ENCODE measurements at regions not wholly inside any gene's neighbourhood (a gene's known extent, or its start where the extent isn't known, plus 50 kb on each side); places are given as distances from the start of the nearest gene placed in this dataset.
A peak's percentile ranks its signal among the peaks of the same experiment; 100 is the strongest.

DNA sequence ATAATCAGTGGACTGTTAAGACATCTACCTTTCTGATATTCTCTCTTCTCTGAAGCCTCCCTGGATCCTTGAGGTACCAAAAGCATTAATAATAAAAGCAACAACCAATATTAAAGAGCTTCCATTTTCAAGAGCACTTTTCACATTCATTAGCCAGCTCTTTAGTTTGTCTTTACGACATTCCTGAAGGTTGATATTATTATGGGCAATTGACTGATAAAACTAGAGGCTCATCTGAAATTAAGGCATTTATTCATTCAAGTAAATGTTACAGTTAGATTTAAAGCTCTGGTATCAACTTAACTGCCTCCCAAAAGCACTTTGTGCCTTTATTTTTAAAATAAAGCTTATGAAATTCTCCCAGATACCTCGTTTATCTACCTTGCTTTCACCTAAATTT, 199.6 kb downstream of the PLK2 start:
- no peaks in the 10 kb centered on the region for H3K36me3 ChIP-seq (ENCODE audit: control insufficient read depth in 2 of 2, extremely low read depth in 1 of 2, insufficient read depth in 2 of 2, low read length in 2 of 2)

GRCh38 chr5:58259685-58260152, 200.2 kb downstream of the PLK2 start:
- Histone ChIP-seq H3K9me1 (ENCODE audit: control insufficient read depth, extremely low read depth, insufficient read depth, low read length) (no peaks in the 10 kb centered on the region), H3K36me3 (ENCODE audit: control insufficient read depth in 2 of 2, extremely low read depth in 1 of 2, insufficient read depth in 2 of 2, low read length in 2 of 2) (no peaks in the 10 kb centered on the region), H3K9me3 (ENCODE audit: control insufficient read depth, low read depth, low read length) (no peaks in the 10 kb centered on the region), H2AFZ (ENCODE audit: control insufficient read depth, low read length) (peak overlapping the region; percentile 70), H3K4me3 (ENCODE audit: control insufficient read depth in 2 of 3, extremely low read depth in 1 of 3, insufficient read depth in 2 of 3, low read depth in 1 of 3, low read length in 3 of 3) (peak overlapping the region in 1 of 3 experiments; percentile 29), H3K4me2 (ENCODE audit: control insufficient read depth, extremely low read depth, insufficient read depth, low read depth, low read length) (peak overlapping the region; percentile 68), H4K20me1 (ENCODE audit: control insufficient read depth, extremely low read depth, insufficient read depth, low read length) (no peaks in the 10 kb centered on the region), H3K27ac (ENCODE audit: control insufficient read depth, insufficient read depth, low read length) (peak overlapping the region; percentile 83), H3K27me3 (ENCODE audit: control insufficient read depth, extremely low read depth, insufficient read depth, low read length) (no peaks in the 10 kb centered on the region), H3K79me2 (ENCODE audit: control insufficient read depth, insufficient read depth, low read length) (no peaks in the 10 kb centered on the region), H3K9ac (ENCODE audit: control insufficient read depth, extremely low read depth, insufficient read depth, low read length) (peak overlapping the region; percentile 74), H3K4me1 (ENCODE audit: control insufficient read depth, extremely low read depth, insufficient read depth, low read length) (peaks cover 27% of the 10 kb centered on the region)
- dilution Hi-C loops (cut with MboI; ENCODE audit: extremely low pct_ligation_motif_present, low sequenced_read_pairs): no loop called here
- TF ChIP-seq EZH2 (IDR thresholded peaks at IDR 0.05; ENCODE audit: low read length): no peak
- no peak for TF ChIP-seq CTCF (optimal IDR thresholded peaks at IDR 0.05 in 1 of 3, IDR thresholded peaks at IDR 0.05 in 1 of 3, conservative IDR thresholded peaks at IDR 0.05 in 1 of 3; ENCODE audit: extremely low read depth in 1 of 3, insufficient read depth in 2 of 3, low read length in 3 of 3)
- peak; percentile 93 for DNase-seq (ENCODE audit: low read depth, low spot score)
- FAIRE-seq: peak; percentile 100

More for the DNA sequence above, 199.6 kb downstream of the PLK2 start:
- Histone ChIP-seq H2AFZ (ENCODE audit: control insufficient read depth, low read length) (peak overlapping the region; percentile 70), H3K4me2 (ENCODE audit: control insufficient read depth, extremely low read depth, insufficient read depth, low read depth, low read length) (peak overlapping the region; percentile 68), H4K20me1 (ENCODE audit: control insufficient read depth, extremely low read depth, insufficient read depth, low read length) (no peaks in the 10 kb centered on the region), H3K27me3 (ENCODE audit: control insufficient read depth, extremely low read depth, insufficient read depth, low read length) (no peaks in the 10 kb centered on the region), H3K27ac (ENCODE audit: control insufficient read depth, insufficient read depth, low read length) (peak overlapping the region; percentile 83), H3K4me1 (ENCODE audit: control insufficient read depth, extremely low read depth, insufficient read depth, low read length) (peaks cover 27% of the 10 kb centered on the region), H3K4me3 (ENCODE audit: control insufficient read depth in 2 of 3, extremely low read depth in 1 of 3, insufficient read depth in 2 of 3, low read depth in 1 of 3, low read length in 3 of 3) (peak overlapping the region in 1 of 3 experiments; percentile 13), H3K9me3 (ENCODE audit: control insufficient read depth, low read depth, low read length) (no peaks in the 10 kb centered on the region), H3K9ac (ENCODE audit: control insufficient read depth, extremely low read depth, insufficient read depth, low read length) (peak overlapping the region; percentile 53), H3K9me1 (ENCODE audit: control insufficient read depth, extremely low read depth, insufficient read depth, low read length) (no peaks in the 10 kb centered on the region), H3K79me2 (ENCODE audit: control insufficient read depth, insufficient read depth, low read length) (no peaks in the 10 kb centered on the region)
- DNase-seq (ENCODE audit: low read depth, low spot score) (no peak), FAIRE-seq (no peak)
- no peak for TF ChIP-seq CTCF (optimal IDR thresholded peaks at IDR 0.05 in 1 of 3, IDR thresholded peaks at IDR 0.05 in 1 of 3, conservative IDR thresholded peaks at IDR 0.05 in 1 of 3; ENCODE audit: extremely low read depth in 1 of 3, insufficient read depth in 2 of 3, low read length in 3 of 3)
- TF ChIP-seq EZH2 (IDR thresholded peaks at IDR 0.05; ENCODE audit: low read length): no peak
- dilution Hi-C loops (cut with MboI; ENCODE audit: extremely low pct_ligation_motif_present, low sequenced_read_pairs): no loop called here
